ENCODE measurements at regions not wholly inside any gene's neighbourhood (a gene's known extent, or its start where the extent isn't known, plus 50 kb on each side); places are given as distances from the start of the nearest gene placed in this dataset.
A peak's percentile ranks its signal among the peaks of the same experiment; 100 is the strongest.

DNA sequence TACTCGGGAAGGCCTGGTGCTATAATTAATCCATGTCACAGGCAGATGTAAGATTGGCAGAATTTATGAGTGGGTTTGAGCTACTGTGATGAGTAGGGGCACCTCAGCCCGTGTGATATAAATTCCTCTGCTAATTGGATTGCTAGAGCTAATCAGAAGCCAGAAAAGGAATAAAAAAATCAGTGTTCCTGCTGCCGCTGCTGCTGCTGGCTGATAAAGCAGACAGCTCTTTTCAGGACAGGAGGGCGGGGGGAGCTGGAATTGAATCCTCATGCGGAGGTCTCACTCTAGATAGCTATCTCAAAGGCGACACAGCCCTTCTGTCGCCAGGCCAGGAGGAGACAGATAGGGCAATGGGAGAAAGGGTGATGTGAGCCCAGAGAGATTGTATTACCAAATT lies 182.7 kb upstream of the ZFHX3 start:
- TF ChIP-seq, protein P1, sequence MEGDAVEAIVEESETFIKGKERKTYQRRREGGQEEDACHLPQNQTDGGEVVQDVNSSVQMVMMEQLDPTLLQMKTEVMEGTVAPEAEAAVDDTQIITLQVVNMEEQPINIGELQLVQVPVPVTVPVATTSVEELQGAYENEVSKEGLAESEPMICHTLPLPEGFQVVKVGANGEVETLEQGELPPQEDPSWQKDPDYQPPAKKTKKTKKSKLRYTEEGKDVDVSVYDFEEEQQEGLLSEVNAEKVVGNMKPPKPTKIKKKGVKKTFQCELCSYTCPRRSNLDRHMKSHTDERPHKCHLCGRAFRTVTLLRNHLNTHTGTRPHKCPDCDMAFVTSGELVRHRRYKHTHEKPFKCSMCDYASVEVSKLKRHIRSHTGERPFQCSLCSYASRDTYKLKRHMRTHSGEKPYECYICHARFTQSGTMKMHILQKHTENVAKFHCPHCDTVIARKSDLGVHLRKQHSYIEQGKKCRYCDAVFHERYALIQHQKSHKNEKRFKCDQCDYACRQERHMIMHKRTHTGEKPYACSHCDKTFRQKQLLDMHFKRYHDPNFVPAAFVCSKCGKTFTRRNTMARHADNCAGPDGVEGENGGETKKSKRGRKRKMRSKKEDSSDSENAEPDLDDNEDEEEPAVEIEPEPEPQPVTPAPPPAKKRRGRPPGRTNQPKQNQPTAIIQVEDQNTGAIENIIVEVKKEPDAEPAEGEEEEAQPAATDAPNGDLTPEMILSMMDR (IDR thresholded peaks at IDR 0.05; ENCODE audit: low read depth, low read length) = no peak
- H3K9me3 ChIP-seq (ENCODE audit: severe bottlenecking) = no peaks in the 10 kb centered on the region
- H3K27ac ChIP-seq = no peak overlapping the region
- DNase-seq = no peak
- no peak overlapping the region for H3K4me3 ChIP-seq (ENCODE audit: low read depth, low read length)
- no peaks in the 10 kb centered on the region for H3K36me3 ChIP-seq
- H3K27me3 ChIP-seq (ENCODE audit: insufficient read depth, low read depth, severe bottlenecking) = peaks cover 31% of the 10 kb centered on the region

DNA sequence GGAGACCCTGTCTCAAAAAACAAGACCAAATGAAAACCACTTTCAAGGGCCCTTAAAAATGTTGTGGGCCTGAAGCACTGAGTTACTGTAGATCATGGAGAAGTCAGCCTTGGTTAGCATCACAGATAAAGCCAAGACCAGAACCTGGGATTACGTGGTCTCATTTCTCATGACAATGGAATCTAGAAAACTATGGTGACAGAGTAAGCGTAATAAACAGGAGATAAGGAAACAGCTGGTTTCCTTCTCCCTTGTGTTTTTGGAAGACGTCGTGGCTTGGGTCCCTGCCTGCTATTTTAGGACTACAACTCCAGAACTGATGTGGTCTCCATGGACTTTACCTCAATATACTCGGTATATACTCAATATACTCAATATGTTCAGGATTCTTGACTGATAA lies 180.7 kb upstream of the ZFHX3 start:
- no peak overlapping the region for H3K27ac ChIP-seq
- H3K4me3 ChIP-seq (ENCODE audit: low read depth, low read length) = no peak overlapping the region
- no peak for DNase-seq
- H3K36me3 ChIP-seq = no peaks in the 10 kb centered on the region
- no peaks in the 10 kb centered on the region for H3K9me3 ChIP-seq (ENCODE audit: severe bottlenecking)
- TF ChIP-seq, protein P1 (IDR thresholded peaks at IDR 0.05; ENCODE audit: low read depth, low read length) = no peak
- H3K27me3 ChIP-seq (ENCODE audit: insufficient read depth, low read depth, severe bottlenecking) = peaks cover 20% of the 10 kb centered on the region

DNA sequence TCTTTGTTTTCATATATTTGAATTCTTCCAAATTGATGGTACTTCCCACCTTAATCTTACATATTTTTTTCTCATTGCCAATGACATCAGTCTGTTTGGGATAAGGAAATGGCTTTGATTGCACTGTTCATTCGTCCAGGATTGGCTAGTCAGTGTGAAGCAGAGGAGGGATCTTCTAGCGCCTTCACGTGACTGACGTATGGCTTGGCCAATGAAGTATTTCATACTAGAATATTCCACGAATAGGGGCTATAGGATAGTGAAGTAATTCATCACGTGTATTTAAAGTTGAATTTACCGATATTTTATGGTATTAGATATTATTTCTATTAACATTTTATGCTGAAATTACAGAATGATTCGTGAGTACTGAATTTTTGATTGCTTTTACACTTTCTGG lies 178.7 kb upstream of the ZFHX3 start:
- Histone ChIP-seq H3K4me3 (ENCODE audit: low read depth, low read length) (no peak overlapping the region), H3K9me3 (ENCODE audit: severe bottlenecking) (no peaks in the 10 kb centered on the region), H3K27me3 (ENCODE audit: insufficient read depth, low read depth, severe bottlenecking) (peaks cover 15% of the 10 kb centered on the region), H3K27ac (no peak overlapping the region), H3K36me3 (no peaks in the 10 kb centered on the region)
- no peak for DNase-seq
- TF ChIP-seq, protein P1 (IDR thresholded peaks at IDR 0.05; ENCODE audit: low read depth, low read length) = no peak

DNA sequence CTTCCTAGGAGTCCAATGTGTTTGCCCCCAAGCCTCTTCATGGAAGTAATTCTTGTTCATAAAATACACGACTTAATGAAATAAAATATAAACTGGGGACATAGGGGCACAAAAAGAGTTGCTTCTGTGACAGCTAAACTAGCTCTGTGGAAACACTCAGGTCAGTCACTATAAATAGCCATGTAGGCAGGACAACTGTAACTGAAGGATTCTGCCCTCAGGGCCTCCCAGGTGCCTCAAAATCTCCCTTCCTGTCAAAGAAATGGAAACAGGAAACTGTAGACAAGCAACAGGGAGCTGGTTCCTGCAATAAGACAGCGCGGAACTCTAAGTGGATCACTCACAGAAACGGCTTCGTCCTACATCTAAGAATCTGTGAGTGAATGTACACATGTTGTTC lies 178.1 kb upstream of the ZFHX3 start:
- H3K27me3 ChIP-seq (ENCODE audit: insufficient read depth, low read depth, severe bottlenecking) = peaks cover 8% of the 10 kb centered on the region
- no peak overlapping the region for H3K27ac ChIP-seq
- H3K9me3 ChIP-seq (ENCODE audit: severe bottlenecking) = no peaks in the 10 kb centered on the region
- H3K36me3 ChIP-seq = no peaks in the 10 kb centered on the region
- H3K4me3 ChIP-seq (ENCODE audit: low read depth, low read length) = no peak overlapping the region
- DNase-seq = no peak
- TF ChIP-seq, protein P1 (IDR thresholded peaks at IDR 0.05; ENCODE audit: low read depth, low read length) = no peak

DNA sequence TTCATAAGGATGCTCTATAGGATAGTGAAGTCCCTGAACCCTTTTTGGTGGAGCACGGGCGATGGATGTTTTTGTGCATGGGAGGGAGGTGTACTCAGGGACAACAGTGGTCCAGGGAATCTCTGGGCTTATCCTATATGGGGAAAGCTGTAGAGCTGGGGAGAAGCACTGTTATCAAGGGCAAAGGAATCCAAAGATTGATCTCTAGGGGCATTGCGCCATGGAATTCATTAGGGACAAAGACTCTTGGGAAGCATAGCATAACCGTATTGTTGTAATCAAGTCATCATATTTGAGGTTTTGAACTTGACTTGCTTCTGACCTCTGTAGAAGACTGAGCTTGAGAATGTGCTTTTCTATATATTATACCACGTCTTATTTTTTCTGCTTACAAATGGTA lies 172.9 kb upstream of the ZFHX3 start:
- H3K36me3 ChIP-seq = no peaks in the 10 kb centered on the region
- TF ChIP-seq, protein P1 (IDR thresholded peaks at IDR 0.05; ENCODE audit: low read depth, low read length) = no peak
- no peak overlapping the region for H3K27ac ChIP-seq
- no peak overlapping the region for H3K4me3 ChIP-seq (ENCODE audit: low read depth, low read length)
- no peak for DNase-seq
- H3K27me3 ChIP-seq (ENCODE audit: insufficient read depth, low read depth, severe bottlenecking) = no peaks in the 10 kb centered on the region
- H3K9me3 ChIP-seq (ENCODE audit: severe bottlenecking) = peaks cover 5% of the 10 kb centered on the region

DNA sequence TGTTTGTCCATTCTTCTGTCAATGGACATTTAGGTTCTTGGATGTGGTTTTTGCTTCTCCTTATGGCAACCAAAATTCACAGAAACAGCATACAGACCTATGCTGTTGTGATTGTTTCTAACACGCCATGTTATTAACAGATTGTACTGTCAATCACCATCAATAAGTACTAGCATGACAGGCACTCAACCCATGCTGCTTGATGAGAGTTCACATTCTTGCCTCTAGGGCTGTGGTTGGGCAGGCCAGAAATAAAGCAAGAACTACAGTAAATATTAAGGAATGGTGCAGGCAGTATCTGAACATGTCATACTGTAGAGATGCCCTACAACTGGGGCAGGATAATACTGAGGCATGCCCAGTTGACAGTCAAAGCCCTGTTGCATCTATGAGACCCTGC lies 171.2 kb upstream of the ZFHX3 start:
- TF ChIP-seq, protein P1 (IDR thresholded peaks at IDR 0.05; ENCODE audit: low read depth, low read length) = 0 out of 2 replicates have a peak, but pooled peaks have one; percentile 11

More for the DNA sequence above, 171.2 kb upstream of the ZFHX3 start:
- H3K4me3 ChIP-seq (ENCODE audit: low read depth, low read length) = no peak overlapping the region
- DNase-seq = no peak
- H3K27ac ChIP-seq = no peak overlapping the region
- no peaks in the 10 kb centered on the region for H3K36me3 ChIP-seq
- H3K9me3 ChIP-seq (ENCODE audit: severe bottlenecking) = peaks cover 7% of the 10 kb centered on the region
- no peaks in the 10 kb centered on the region for H3K27me3 ChIP-seq (ENCODE audit: insufficient read depth, low read depth, severe bottlenecking)
